HG03175 (cell line): ENCODE measurements at regions not wholly inside any gene's neighbourhood (a gene's known extent, or its start where the extent isn't known, plus 50 kb on each side); places are given as distances from the start of the nearest gene placed in this dataset.

Source experiments
- ATAC-seq: cut with Tn5 transposase; IDR thresholded peaks from one replicate; pipeline ENCODE4 v1.9.1; 2021; ENCODE audit warnings: mild to moderate bottlenecking, moderate library complexity; ENCODE audit not compliant: unreplicated experiment

- no peak for ATAC-seq
Observed at GRCh38 chr7:19623676-19624075, 85.2 kb downstream of the POLR1F start.

- ATAC-seq: no peak
Observed at GRCh38 chr7:19621740-19622139, 87.1 kb downstream of the POLR1F start.

- ATAC-seq: no peak
Observed at GRCh38 chr7:19620470-19620869, 88.4 kb downstream of the POLR1F start.

- ATAC-seq: no peak
Observed at GRCh38 chr7:19619122-19619521, 89.7 kb downstream of the POLR1F start.

- ATAC-seq: no peak
Observed at GRCh38 chr7:19617901-19618300, 90.9 kb downstream of the POLR1F start.

GRCh38 chr7:19610194-19610943, 98.5 kb downstream of the POLR1F start:
- ATAC-seq: no peak

GRCh38 chr7:19589446-19589845, 119.4 kb downstream of the POLR1F start:
- ATAC-seq: no peak

GRCh38 chr7:19587291-19587690, 121.5 kb downstream of the POLR1F start:
- peak; percentile 76 for ATAC-seq

- no peak for ATAC-seq
Observed at GRCh38 chr7:19585761-19586160, 123.1 kb downstream of the POLR1F start.

GRCh38 chr7:19575909-19576557, 132.8 kb downstream of the POLR1F start:
- no peak for ATAC-seq

- ATAC-seq: no peak
Observed at GRCh38 chr7:19574131-19574530, 134.7 kb downstream of the POLR1F start.

- no peak for ATAC-seq
Observed at GRCh38 chr7:19572566-19572965, 136.3 kb downstream of the POLR1F start.

- ATAC-seq: no peak
Observed at GRCh38 chr7:19567011-19567410, 141.8 kb downstream of the POLR1F start.

GRCh38 chr7:19565602-19566001, 143.2 kb downstream of the POLR1F start:
- no peak for ATAC-seq

- no peak for ATAC-seq
Observed at GRCh38 chr7:19561121-19561805, 147.6 kb downstream of the POLR1F start.

- ATAC-seq: no peak
Observed at GRCh38 chr7:19560111-19560883, 148.5 kb downstream of the POLR1F start.

GRCh38 chr7:19558527-19558926, 150.3 kb downstream of the POLR1F start:
- no peak for ATAC-seq

- ATAC-seq: no peak
Observed at GRCh38 chr7:19557726-19558465, 150.9 kb downstream of the POLR1F start.

GRCh38 chr7:19554581-19554980, 154.3 kb downstream of the POLR1F start:
- no peak for ATAC-seq

- ATAC-seq: no peak
Observed at GRCh38 chr7:19552576-19552975, 156.3 kb downstream of the POLR1F start.
